ENCODE measurements at regions not wholly inside any gene's neighbourhood (a gene's known extent, or its start where the extent isn't known, plus 50 kb on each side); places are given as distances from the start of the nearest gene placed in this dataset.

GRCh38 chr15:96035635-96036034 lies 294.9 kb upstream of the NR2F2 start:
- TF ChIP-seq, protein P1, sequence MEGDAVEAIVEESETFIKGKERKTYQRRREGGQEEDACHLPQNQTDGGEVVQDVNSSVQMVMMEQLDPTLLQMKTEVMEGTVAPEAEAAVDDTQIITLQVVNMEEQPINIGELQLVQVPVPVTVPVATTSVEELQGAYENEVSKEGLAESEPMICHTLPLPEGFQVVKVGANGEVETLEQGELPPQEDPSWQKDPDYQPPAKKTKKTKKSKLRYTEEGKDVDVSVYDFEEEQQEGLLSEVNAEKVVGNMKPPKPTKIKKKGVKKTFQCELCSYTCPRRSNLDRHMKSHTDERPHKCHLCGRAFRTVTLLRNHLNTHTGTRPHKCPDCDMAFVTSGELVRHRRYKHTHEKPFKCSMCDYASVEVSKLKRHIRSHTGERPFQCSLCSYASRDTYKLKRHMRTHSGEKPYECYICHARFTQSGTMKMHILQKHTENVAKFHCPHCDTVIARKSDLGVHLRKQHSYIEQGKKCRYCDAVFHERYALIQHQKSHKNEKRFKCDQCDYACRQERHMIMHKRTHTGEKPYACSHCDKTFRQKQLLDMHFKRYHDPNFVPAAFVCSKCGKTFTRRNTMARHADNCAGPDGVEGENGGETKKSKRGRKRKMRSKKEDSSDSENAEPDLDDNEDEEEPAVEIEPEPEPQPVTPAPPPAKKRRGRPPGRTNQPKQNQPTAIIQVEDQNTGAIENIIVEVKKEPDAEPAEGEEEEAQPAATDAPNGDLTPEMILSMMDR (IDR thresholded peaks at IDR 0.05; ENCODE audit: low read depth, low read length, poor library complexity, severe bottlenecking): no peak
- no peak for TF ChIP-seq EZH2phosphoT487 (IDR thresholded peaks at IDR 0.05; ENCODE audit: borderline replicate concordance, low read length)

Measured in DOHH2 (cell line).